Coronary artery (tissue), 2 donors: ENCODE measurements at regions not wholly inside any gene's neighbourhood (a gene's known extent, or its start where the extent isn't known, plus 50 kb on each side); places are given as distances from the start of the nearest gene placed in this dataset.
"Not testable (repeated sequence)": the region's sequence is repeated elsewhere in the genome, so short reads cannot be mapped to it uniquely, and the experiment has no call there.

Source experiments
- DNase-seq: peaks from one replicate; pipeline ENCODE4 v3.0.0-alpha.2; 2017; ENCODE audit warnings: low spot score
- H3K27ac ChIP-seq, 2 donors: fragments of 200-600 bp; sonication (generic); one replicate each; pipeline ENCODE4 v1.5.1; 2016 to 2019
- H3K4me3 ChIP-seq: fragments of 200-600 bp; sonication (generic); 2 replicates; pipeline ENCODE4 v1.5.1; 2016; ENCODE audit warnings: mild to moderate bottlenecking, moderate library complexity
- TF ChIP-seq, protein P1 (sequence below): fragments of 200-600 bp; sonication (generic); IDR thresholded peaks from one replicate; pipeline ENCODE4 v1.5.1; 2019; ENCODE audit warnings: antibody characterized with exemption

DNA sequence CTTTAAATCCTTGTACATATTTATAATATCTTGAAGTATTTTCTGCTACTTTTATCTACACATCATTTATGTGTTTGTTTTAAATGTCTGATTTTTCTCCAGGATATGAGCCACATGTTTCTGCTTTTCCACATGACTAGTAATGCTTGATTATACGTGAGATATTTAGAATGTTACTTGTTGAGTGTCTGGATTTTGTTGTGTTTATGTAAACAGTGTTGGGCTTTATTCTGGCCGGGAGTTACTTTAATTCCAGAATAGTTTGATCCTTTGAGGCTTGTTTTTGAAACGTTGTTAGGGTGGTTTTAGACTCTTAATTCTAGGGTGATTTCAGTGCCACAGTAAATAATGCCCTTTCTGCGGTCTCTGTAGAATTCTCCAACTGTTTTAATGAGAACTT, 252.9 kb downstream of the BLID start:
- H3K4me3 ChIP-seq, result no peak overlapping the region
- H3K27ac ChIP-seq, result no peak overlapping the region
- TF ChIP-seq, protein P1, sequence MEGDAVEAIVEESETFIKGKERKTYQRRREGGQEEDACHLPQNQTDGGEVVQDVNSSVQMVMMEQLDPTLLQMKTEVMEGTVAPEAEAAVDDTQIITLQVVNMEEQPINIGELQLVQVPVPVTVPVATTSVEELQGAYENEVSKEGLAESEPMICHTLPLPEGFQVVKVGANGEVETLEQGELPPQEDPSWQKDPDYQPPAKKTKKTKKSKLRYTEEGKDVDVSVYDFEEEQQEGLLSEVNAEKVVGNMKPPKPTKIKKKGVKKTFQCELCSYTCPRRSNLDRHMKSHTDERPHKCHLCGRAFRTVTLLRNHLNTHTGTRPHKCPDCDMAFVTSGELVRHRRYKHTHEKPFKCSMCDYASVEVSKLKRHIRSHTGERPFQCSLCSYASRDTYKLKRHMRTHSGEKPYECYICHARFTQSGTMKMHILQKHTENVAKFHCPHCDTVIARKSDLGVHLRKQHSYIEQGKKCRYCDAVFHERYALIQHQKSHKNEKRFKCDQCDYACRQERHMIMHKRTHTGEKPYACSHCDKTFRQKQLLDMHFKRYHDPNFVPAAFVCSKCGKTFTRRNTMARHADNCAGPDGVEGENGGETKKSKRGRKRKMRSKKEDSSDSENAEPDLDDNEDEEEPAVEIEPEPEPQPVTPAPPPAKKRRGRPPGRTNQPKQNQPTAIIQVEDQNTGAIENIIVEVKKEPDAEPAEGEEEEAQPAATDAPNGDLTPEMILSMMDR, result no peak
- DNase-seq, result no peak

DNA sequence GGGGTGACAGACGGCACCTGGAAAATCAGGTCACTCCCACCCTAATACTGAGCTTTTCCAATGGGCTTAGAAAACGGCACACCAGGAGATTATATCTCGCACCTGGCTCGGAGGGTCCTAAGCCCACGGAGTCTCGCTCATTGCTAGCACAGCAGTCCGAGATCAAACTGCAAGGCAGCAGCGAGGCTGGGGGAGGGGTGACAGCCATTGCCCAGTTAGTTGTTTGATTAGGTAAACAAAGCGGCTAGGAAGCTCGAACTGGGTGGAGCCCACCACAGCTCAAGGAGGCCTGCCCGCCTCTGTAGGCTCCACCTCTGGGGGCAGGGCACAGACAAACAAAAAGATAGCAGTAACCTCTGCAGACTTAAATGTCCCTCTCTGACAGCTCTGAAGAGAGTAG, 260.9 kb downstream of the BLID start:
- not testable (repeated sequence) for DNase-seq, H3K27ac ChIP-seq, H3K4me3 ChIP-seq

DNA sequence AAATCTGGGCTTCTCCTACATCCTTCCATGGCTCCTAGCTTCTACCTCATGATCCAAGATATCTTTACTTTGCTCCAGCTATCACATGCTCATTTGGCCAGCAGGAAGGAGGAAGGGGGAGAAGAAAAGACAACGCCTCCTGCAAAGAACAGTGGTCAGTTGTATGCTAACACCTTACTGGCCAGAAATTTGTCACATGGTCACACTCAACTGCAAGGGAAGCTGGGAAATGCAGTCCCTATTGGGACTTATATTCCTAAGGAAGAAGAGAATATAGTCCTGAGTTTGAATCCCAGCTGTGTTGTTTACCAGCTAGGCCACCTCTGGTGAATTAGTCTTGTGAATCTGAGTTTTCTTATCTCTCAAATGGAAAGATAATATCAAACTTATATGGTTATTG, 272.0 kb downstream of the BLID start:
- no peak for DNase-seq
- H3K27ac ChIP-seq, result no peak overlapping the region
- TF ChIP-seq, protein P1, result no peak
- H3K4me3 ChIP-seq, result no peak overlapping the region

DNA sequence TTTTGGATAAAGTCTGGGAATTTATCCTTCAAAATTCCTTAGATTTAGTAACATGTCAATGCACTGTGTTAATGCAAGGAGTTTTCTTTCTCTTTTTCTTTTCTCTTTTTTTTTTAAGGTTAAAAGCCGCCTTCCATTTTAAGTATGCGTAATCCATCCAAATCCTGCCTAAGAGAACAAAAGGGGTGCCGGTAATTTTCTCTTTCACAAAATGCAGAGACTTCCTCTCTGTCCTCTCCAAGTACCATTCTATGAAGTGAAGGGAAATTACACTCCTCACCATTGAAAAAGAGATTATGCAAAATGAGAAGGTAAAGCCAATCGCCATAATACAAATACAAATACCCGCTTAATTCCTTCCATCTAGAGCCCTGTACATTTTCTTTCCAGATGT, 273.8 kb downstream of the BLID start:
- no peak overlapping the region for H3K27ac ChIP-seq
- TF ChIP-seq, protein P1, result no peak
- no peak for DNase-seq
- no peak overlapping the region for H3K4me3 ChIP-seq

DNA sequence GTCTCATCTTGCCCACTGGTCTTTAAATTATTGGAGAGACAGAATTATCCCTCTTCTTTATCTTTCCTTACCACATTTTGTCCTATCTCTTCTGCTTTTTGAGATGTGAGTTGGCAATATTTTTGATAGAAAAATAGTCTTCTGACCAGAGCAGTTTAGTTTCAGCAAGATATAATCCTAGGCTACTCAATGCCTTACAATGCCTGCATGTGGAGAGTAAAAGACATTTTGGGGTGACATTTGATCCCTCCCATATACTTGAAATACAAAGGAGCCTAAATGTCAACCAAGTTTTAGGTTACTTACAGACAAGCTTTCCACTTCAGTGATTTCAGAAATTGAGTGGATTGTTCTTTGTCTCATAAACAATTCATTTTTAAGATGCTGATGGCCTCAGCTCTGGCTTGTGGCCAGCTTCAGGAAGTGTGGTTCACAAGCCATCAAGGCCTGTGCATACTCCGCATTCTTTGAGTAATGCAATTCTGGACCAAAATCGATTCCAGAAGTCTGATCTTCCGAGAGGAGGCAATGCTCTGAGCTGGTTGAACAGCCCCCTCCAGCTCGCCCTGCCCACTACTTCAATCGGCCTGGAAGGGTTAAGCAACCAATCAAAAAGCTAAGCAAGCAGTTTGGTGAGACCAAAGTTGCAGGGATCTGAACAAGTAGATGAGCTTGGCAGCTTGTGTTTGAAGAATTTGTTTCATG, 274.4 kb downstream of the BLID start:
- H3K4me3 ChIP-seq, result no peak overlapping the region
- no peak overlapping the region for H3K27ac ChIP-seq
- no peak for DNase-seq
- TF ChIP-seq, protein P1, result no peak

DNA sequence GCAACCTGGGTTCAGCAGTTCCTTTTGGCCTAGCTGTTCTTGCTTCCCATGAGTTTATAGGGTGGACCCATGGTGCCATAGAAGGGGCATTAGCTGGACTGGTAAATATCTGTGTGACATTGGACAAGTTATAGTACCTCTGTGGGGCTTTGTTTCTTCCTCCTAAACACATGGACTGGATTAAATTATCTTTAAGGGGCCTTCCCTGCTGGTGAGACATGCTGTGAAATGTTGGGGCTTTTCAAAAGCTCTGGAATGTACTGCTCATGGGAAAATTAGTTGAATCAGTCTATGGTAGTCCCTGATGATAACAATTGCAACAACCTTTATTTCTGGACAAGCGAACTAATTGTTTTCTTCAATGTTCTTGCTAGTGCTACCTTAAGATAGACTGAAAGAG, 276.2 kb downstream of the BLID start:
- TF ChIP-seq, protein P1, result no peak

DNA sequence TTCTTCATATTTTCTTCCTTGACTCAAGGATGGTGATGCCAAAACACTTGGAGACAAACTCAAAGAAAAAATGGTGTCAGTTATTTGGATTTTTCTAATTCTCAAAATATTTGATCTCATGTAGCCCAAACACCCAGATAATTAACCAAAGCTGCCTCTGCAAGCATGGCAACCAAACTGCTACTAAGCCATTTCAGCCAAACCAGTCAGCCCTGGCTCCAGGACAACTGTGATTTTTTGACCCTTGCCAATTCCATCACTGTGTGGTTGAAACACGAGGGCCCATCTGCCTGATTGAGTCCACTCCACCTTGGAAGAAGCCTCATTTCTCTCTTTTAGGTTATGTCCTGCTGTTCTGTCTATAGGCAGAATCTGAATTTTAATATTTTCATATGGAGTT, 277.4 kb downstream of the BLID start:
- DNase-seq, result no peak
- TF ChIP-seq, protein P1, result no peak
- Histone ChIP-seq H3K4me3 (no peak overlapping the region), H3K27ac (no peak overlapping the region)

More for the DNA sequence above, 276.2 kb downstream of the BLID start:
- Histone ChIP-seq H3K27ac (no peak overlapping the region), H3K4me3 (no peak overlapping the region)
- DNase-seq, result no peak
